WTC11 (cell line): ENCODE measurements at regions not wholly inside any gene's neighbourhood (a gene's known extent, or its start where the extent isn't known, plus 50 kb on each side); places are given as distances from the start of the nearest gene placed in this dataset.

Source experiments
- ATAC-seq: fragments of 200-7000 bp; cut with Tn5 transposase; 2 replicates; pipeline ENCODE4 v1.10.0; 2021; ENCODE audit warnings: mild to moderate bottlenecking, moderate library complexity
- CTCF ChIA-PET: fragments of 300-600 bp; sonication (Branson Sonifier 250); formaldehyde crosslinking; loops from one replicate; lab custom pipeline; 2021; ENCODE audit warnings: antibody characterized with exemption; lab: Charles Lee
- POLR2A ChIA-PET: fragments of 350-600 bp; sonication (Branson Sonifier 250); formaldehyde crosslinking; loops from one replicate; lab custom pipeline; 2021; ENCODE audit warnings: antibody characterized with exemption; lab: Charles Lee
- DNase-seq: peaks from one replicate; pipeline ENCODE4 v3.0.0; 2021; ENCODE audit warnings: low spot score
- H3K27ac Mint-ChIP-seq: 2 replicates; pipeline ENCODE4 v1.8.0; 2021; ENCODE audit warnings: mixed read lengths
- H3K27me3 Mint-ChIP-seq: 2 replicates; pipeline ENCODE4 v1.8.0; 2021; ENCODE audit warnings: low read depth, mild to moderate bottlenecking, moderate library complexity, mixed read lengths
- H3K36me3 Mint-ChIP-seq: 2 replicates; pipeline ENCODE4 v1.8.0; 2021; ENCODE audit warnings: mixed read lengths
- H3K4me1 Mint-ChIP-seq: 2 replicates; pipeline ENCODE4 v1.8.0; 2022; ENCODE audit warnings: mixed read lengths
- H3K4me3 Mint-ChIP-seq: 2 replicates; pipeline ENCODE4 v1.8.0; 2021; ENCODE audit warnings: mild to moderate bottlenecking, moderate library complexity, mixed read lengths
- H3K9me3 Mint-ChIP-seq: 2 replicates; pipeline ENCODE4 v1.8.0; 2021; ENCODE audit warnings: mixed read lengths
- E2F5 ChIP-seq: sonication (generic); formaldehyde crosslinking; IDR thresholded peaks from 2 replicates; pipeline ENCODE4 v1.8.1; 2022; ENCODE audit warnings: mild to moderate bottlenecking, moderate library complexity, missing genetic modification reagents
- KAT7 ChIP-seq: sonication (generic); formaldehyde crosslinking; IDR thresholded peaks from 2 replicates; pipeline ENCODE4 v1.8.1; 2023; ENCODE audit warnings: missing genetic modification reagents, mild to moderate bottlenecking, borderline replicate concordance
- NR1H2 ChIP-seq: sonication (generic); formaldehyde crosslinking; IDR thresholded peaks from 2 replicates; pipeline ENCODE4 v1.9.0; 2021; ENCODE audit warnings: mild to moderate bottlenecking, moderate library complexity, missing genetic modification reagents
- PREB ChIP-seq: sonication (generic); formaldehyde crosslinking; IDR thresholded peaks from 2 replicates; pipeline ENCODE4 v1.8.1; 2022; ENCODE audit warnings: mild to moderate bottlenecking, missing genetic modification reagents, moderate library complexity, borderline replicate concordance
- PRRX2 ChIP-seq: fragments of 250-450 bp; sonication (Bioruptor Pico); IDR thresholded peaks from 2 replicates; pipeline ENCODE4 v1.8.0; 2021; ENCODE audit warnings: mild to moderate bottlenecking
- SMAD4 ChIP-seq: sonication (generic); formaldehyde crosslinking; IDR thresholded peaks from 2 replicates; pipeline ENCODE4 v1.8.0; 2022; ENCODE audit warnings: mild to moderate bottlenecking, missing genetic modification reagents
- TEAD1 ChIP-seq: sonication (generic); formaldehyde crosslinking; IDR thresholded peaks from 2 replicates; pipeline ENCODE4 v1.8.0; 2022; ENCODE audit warnings: mild to moderate bottlenecking, missing genetic modification reagents
- TEAD4 ChIP-seq: sonication (generic); formaldehyde crosslinking; IDR thresholded peaks from 2 replicates; pipeline ENCODE4 v1.8.0; 2022; ENCODE audit warnings: mild to moderate bottlenecking, missing genetic modification reagents
- ZNF232 ChIP-seq: sonication (generic); formaldehyde crosslinking; IDR thresholded peaks from 2 replicates; pipeline ENCODE4 v1.8.0; 2022; ENCODE audit warnings: mild to moderate bottlenecking, missing genetic modification reagents
- ZNF263 ChIP-seq: sonication (generic); formaldehyde crosslinking; IDR thresholded peaks from 2 replicates; pipeline ENCODE4 v1.8.1; 2022; ENCODE audit warnings: low read depth, mild to moderate bottlenecking, moderate library complexity, missing genetic modification reagents
- ZNF416 ChIP-seq: fragments of 250-450 bp; sonication (Bioruptor Pico); IDR thresholded peaks from 2 replicates; pipeline ENCODE4 v1.9.0; 2021; ENCODE audit warnings: mild to moderate bottlenecking, inconsistent platforms
- ZNF425 ChIP-seq: fragments of 250-450 bp; sonication (Bioruptor Pico); conservative IDR thresholded peaks from 2 replicates; pipeline ENCODE4 v1.9.0; 2021; ENCODE audit warnings: mild to moderate bottlenecking
- ZNF671 ChIP-seq: fragments of 250-450 bp; sonication (Bioruptor Pico); IDR thresholded peaks from 2 replicates; pipeline ENCODE4 v1.8.0; 2021; ENCODE audit warnings: mild to moderate bottlenecking
- TF ChIP-seq, protein P1 (sequence below): sonication (generic); formaldehyde crosslinking; IDR thresholded peaks from 2 replicates; pipeline ENCODE4 v1.8.1; 2023; ENCODE audit warnings: mild to moderate bottlenecking, missing genetic modification reagents, moderate library complexity
- TF ChIP-seq, protein P2 (sequence below): sonication (generic); formaldehyde crosslinking; IDR thresholded peaks from 2 replicates; pipeline ENCODE4 v1.8.0; 2022; ENCODE audit warnings: mild to moderate bottlenecking, missing genetic modification reagents
- TF ChIP-seq, protein P3 (sequence below): sonication (generic); formaldehyde crosslinking; IDR thresholded peaks from 2 replicates; pipeline ENCODE4 v1.8.1; 2023; ENCODE audit warnings: mild to moderate bottlenecking, missing genetic modification reagents, moderate library complexity
- TF ChIP-seq, protein P4 (sequence below): sonication (generic); formaldehyde crosslinking; conservative IDR thresholded peaks from 2 replicates; pipeline ENCODE4 v1.8.1; 2022; ENCODE audit warnings: mild to moderate bottlenecking, missing genetic modification reagents

- H3K4me3 Mint-ChIP-seq: no peak overlapping the region
- ATAC-seq: no peak
- ChIA-PET CTCF (interaction anchor here (0.7 kb wide), 1 partner anchor 197 kb away, joined by 3 read pairs; no protein-coding TSS in a partner anchor), POLR2A (interaction anchor here (0.9 kb wide), 1 partner anchor 11 kb away, joined by 3 read pairs; no protein-coding TSS in a partner anchor)
- no peak for TF ChIP-seq TEAD4 (CRISPR knock-in tag)
- TF ChIP-seq E2F5 (CRISPR knock-in tag): no peak
- TF ChIP-seq, protein P1, sequence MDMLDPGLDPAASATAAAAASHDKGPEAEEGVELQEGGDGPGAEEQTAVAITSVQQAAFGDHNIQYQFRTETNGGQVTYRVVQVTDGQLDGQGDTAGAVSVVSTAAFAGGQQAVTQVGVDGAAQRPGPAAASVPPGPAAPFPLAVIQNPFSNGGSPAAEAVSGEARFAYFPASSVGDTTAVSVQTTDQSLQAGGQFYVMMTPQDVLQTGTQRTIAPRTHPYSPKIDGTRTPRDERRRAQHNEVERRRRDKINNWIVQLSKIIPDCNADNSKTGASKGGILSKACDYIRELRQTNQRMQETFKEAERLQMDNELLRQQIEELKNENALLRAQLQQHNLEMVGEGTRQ (CRISPR knock-in tag): no peak
- no peak for TF ChIP-seq PREB (CRISPR knock-in tag)
- no peak for TF ChIP-seq PRRX2 (CRISPR knock-in tag)
- no peak for TF ChIP-seq ZNF232 (CRISPR knock-in tag)
- TF ChIP-seq, protein P2, sequence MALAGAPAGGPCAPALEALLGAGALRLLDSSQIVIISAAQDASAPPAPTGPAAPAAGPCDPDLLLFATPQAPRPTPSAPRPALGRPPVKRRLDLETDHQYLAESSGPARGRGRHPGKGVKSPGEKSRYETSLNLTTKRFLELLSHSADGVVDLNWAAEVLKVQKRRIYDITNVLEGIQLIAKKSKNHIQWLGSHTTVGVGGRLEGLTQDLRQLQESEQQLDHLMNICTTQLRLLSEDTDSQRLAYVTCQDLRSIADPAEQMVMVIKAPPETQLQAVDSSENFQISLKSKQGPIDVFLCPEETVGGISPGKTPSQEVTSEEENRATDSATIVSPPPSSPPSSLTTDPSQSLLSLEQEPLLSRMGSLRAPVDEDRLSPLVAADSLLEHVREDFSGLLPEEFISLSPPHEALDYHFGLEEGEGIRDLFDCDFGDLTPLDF (CRISPR knock-in tag): no peak
- TF ChIP-seq ZNF263: no peak
- no peak for TF ChIP-seq KAT7 (CRISPR knock-in tag)
- no peak for TF ChIP-seq ZNF416
- TF ChIP-seq SMAD4 (CRISPR knock-in tag): no peak
- TF ChIP-seq ZNF425 (CRISPR knock-in tag): no peak
- TF ChIP-seq NR1H2: no peak
- TF ChIP-seq, protein P3, sequence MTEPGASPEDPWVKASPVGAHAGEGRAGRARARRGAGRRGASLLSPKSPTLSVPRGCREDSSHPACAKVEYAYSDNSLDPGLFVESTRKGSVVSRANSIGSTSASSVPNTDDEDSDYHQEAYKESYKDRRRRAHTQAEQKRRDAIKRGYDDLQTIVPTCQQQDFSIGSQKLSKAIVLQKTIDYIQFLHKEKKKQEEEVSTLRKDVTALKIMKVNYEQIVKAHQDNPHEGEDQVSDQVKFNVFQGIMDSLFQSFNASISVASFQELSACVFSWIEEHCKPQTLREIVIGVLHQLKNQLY (CRISPR knock-in tag): no peak
- no peak for TF ChIP-seq TEAD1 (CRISPR knock-in tag)
- DNase-seq: no peak
- peaks cover 5% of the 10 kb centered on the region; the same call in 1 of the 2 replicates for H3K36me3 Mint-ChIP-seq
- no peaks in the 10 kb centered on the region for H3K9me3 Mint-ChIP-seq
- H3K4me1 Mint-ChIP-seq: peaks cover 30% of the 10 kb centered on the region
- peaks cover 5% of the 10 kb centered on the region for H3K27me3 Mint-ChIP-seq
- no peak overlapping the region for H3K27ac Mint-ChIP-seq
Measured at GRCh38 chr5:17412760-17413671, 85.0 kb upstream of the TAF11L2 start.

GRCh38 chr5:17413691-17414090 is 84.3 kb upstream of the TAF11L2 start:
- H3K4me1 Mint-ChIP-seq: peaks cover 30% of the 10 kb centered on the region
- H3K4me3 Mint-ChIP-seq: no peak overlapping the region
- H3K36me3 Mint-ChIP-seq: peaks cover 5% of the 10 kb centered on the region; the same call in 1 of the 2 replicates
- no peaks in the 10 kb centered on the region for H3K9me3 Mint-ChIP-seq
- TF ChIP-seq ZNF671: no peak
- TF ChIP-seq, protein P4, sequence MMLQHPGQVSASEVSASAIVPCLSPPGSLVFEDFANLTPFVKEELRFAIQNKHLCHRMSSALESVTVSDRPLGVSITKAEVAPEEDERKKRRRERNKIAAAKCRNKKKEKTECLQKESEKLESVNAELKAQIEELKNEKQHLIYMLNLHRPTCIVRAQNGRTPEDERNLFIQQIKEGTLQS (CRISPR knock-in tag): no peak
- H3K27ac Mint-ChIP-seq: no peak overlapping the region
- ATAC-seq (no peak; the same call in 1 of the 2 replicates), DNase-seq (no peak)
- peaks cover 5% of the 10 kb centered on the region for H3K27me3 Mint-ChIP-seq
- ChIA-PET CTCF (interaction anchor here (1.8 kb wide), 1 partner anchor 198 kb away, joined by 5 read pairs; no protein-coding TSS in a partner anchor), POLR2A (interaction anchor here (0.9 kb wide), 1 partner anchor 12 kb away, joined by 3 read pairs; no protein-coding TSS in a partner anchor)
